H1 (cell line): ENCODE measurements at regions not wholly inside any gene's neighbourhood (a gene's known extent, or its start where the extent isn't known, plus 50 kb on each side); places are given as distances from the start of the nearest gene placed in this dataset.

Experiments
- CTCF ChIA-PET: fragments of 300-600 bp; sonication (Branson Sonifier 250); formaldehyde crosslinking; loops from one replicate; lab custom pipeline; 2021; ENCODE audit not compliant: partially characterized antibody; lab: Charles Lee
- POLR2A ChIA-PET: fragments of 300-600 bp; sonication (Branson Sonifier 250); formaldehyde crosslinking; loops from one replicate; lab custom pipeline; 2021; ENCODE audit warnings: inconsistent platforms; ENCODE audit not compliant: partially characterized antibody; lab: Charles Lee
- DNase-seq, 2 experiments: peaks; one replicate each; pipeline versions ENCODE4 v3.0.0 to v3.0.0-alpha.2; 2010 to 2022; ENCODE audit warnings: low spot score in 2 of 2, low read depth in 1 of 2, mixed read lengths in 1 of 2
- FAIRE-seq: peaks from 2 replicates; lab custom pipeline; 2011; peaks lifted over from hg19 to GRCh38; lab: Jason Lieb, UNC
- H2AFZ ChIP-seq: 2 replicates; pipeline ENCODE4 v1.8.1; 2012; ENCODE audit warnings: low read length, inconsistent platforms
- H2AK5ac ChIP-seq: 2 replicates; pipeline ENCODE4 v1.6.1; 2013; ENCODE audit warnings: low read depth, low read length
- H2BK120ac ChIP-seq: replicated peaks from 2 replicates; pipeline ENCODE3; 2013; ENCODE audit warnings: low read depth, low read length, inconsistent platforms
- H2BK12ac ChIP-seq: 2 replicates; pipeline ENCODE4 v1.6.1; 2013; ENCODE audit warnings: low read depth, low read length
- H2BK15ac ChIP-seq: 2 replicates; pipeline ENCODE4 v1.6.1; 2013; ENCODE audit warnings: low read length
- H2BK20ac ChIP-seq: 2 replicates; pipeline ENCODE4 v1.6.1; 2013; ENCODE audit warnings: low read length
- H2BK5ac ChIP-seq: 2 replicates; pipeline ENCODE4 v1.6.1; 2013; ENCODE audit warnings: low read depth, low read length
- H3K14ac ChIP-seq: 2 replicates; pipeline ENCODE4 v1.6.1; 2013; ENCODE audit warnings: inconsistent platforms; ENCODE audit not compliant: insufficient read length
- H3K18ac ChIP-seq: 2 replicates; pipeline ENCODE4 v1.6.1; 2013; ENCODE audit warnings: low read length; ENCODE audit errors: extremely low read depth
- H3K23ac ChIP-seq: 2 replicates; pipeline ENCODE4 v1.6.1; 2013; ENCODE audit warnings: inconsistent platforms; ENCODE audit not compliant: insufficient read length
- H3K23me2 ChIP-seq: 2 replicates; pipeline ENCODE4 v1.6.1; 2013; ENCODE audit warnings: low read depth, low read length
- H3K27ac ChIP-seq: 2 replicates; pipeline ENCODE4 v1.6.1; 2011; ENCODE audit warnings: low read depth, low read length, inconsistent platforms
- H3K27me3 ChIP-seq, 4 experiments: replicated peaks in 1 of 4; 1 replicate in 1 of 4; 2 replicates in 3 of 4; pipeline versions ENCODE4 v1.6.1 to v1.8.1; 2011 to 2013; ENCODE audit warnings: low read length in 3 of 4, mild to moderate bottlenecking in 3 of 4, inconsistent platforms in 2 of 4, mixed read lengths in 2 of 4, moderate library complexity in 1 of 4; ENCODE audit not compliant: control insufficient read depth in 3 of 4, insufficient read depth in 3 of 4; ENCODE audit errors: extremely low read depth in 1 of 4
- H3K36me3 ChIP-seq, 4 experiments: 2 replicates each; pipeline versions ENCODE4 v1.6.1 to v1.8.1; 2011 to 2013; ENCODE audit warnings: mild to moderate bottlenecking in 4 of 4, low read length in 3 of 4, moderate library complexity in 2 of 4, control low read depth in 1 of 4, inconsistent platforms in 1 of 4; ENCODE audit not compliant: insufficient read depth in 4 of 4, control insufficient read depth in 2 of 4
- H3K4ac ChIP-seq: replicated peaks from 2 replicates; pipeline ENCODE3; 2013; ENCODE audit warnings: low read length, low read depth, mixed read lengths, inconsistent platforms; ENCODE audit not compliant: insufficient read length
- H3K4me1 ChIP-seq, 4 experiments: replicated peaks in 1 of 4; 1 replicate in 1 of 4; 2 replicates in 3 of 4; pipeline versions ENCODE4 v1.6.1 to v1.8.1; 2011 to 2013; ENCODE audit warnings: low read length in 3 of 4, inconsistent platforms in 2 of 4, mixed read lengths in 1 of 4; ENCODE audit not compliant: insufficient read depth in 4 of 4, control insufficient read depth in 3 of 4
- H3K4me2 ChIP-seq, 2 experiments: 2 replicates each; pipeline versions ENCODE4 v1.6.1 to v1.8.1; 2011 to 2013; ENCODE audit warnings: low read depth in 2 of 2, low read length in 2 of 2, control low read depth in 1 of 2, inconsistent platforms in 1 of 2, mild to moderate bottlenecking in 1 of 2; ENCODE audit not compliant: insufficient read depth in 1 of 2
- H3K4me3 ChIP-seq, 4 experiments: fragments of 200-600, 300-600 bp in 1 of 4; sonication (generic), shearing (Covaris generic), sonication (Bioruptor Twin) in 1 of 4; 2 replicates each; pipeline versions ENCODE4 v1.5.1 to v1.8.1; 2011 to 2016; ENCODE audit warnings: low read length in 4 of 4, low read depth in 3 of 4, control low read depth in 2 of 4, inconsistent platforms in 2 of 4, mild to moderate bottlenecking in 2 of 4, mixed read lengths in 1 of 4, moderate library complexity in 1 of 4; ENCODE audit not compliant: insufficient read depth in 2 of 4; ENCODE audit errors: extremely low read depth in 1 of 4
- H3K56ac ChIP-seq: replicated peaks from 2 replicates; pipeline ENCODE3; 2013; ENCODE audit warnings: low read depth, mild to moderate bottlenecking, mixed read lengths, low read length, inconsistent platforms; ENCODE audit not compliant: insufficient read length
- H3K79me1 ChIP-seq: 2 replicates; pipeline ENCODE4 v1.6.1; 2013; ENCODE audit warnings: low read depth, low read length, control low read depth
- H3K79me2 ChIP-seq, 2 experiments: 2 replicates each; pipeline versions ENCODE4 v1.6.1 to v1.8.1; 2012 to 2013; ENCODE audit warnings: low read length in 2 of 2, mild to moderate bottlenecking in 2 of 2, inconsistent platforms in 1 of 2; ENCODE audit not compliant: insufficient read depth in 2 of 2, control insufficient read depth in 1 of 2
- H3K9ac ChIP-seq, 4 experiments: replicated peaks in 1 of 4; 1 replicate in 1 of 4; 2 replicates in 3 of 4; pipeline versions ENCODE4 v1.6.1 to v1.8.1; 2011 to 2013; ENCODE audit warnings: low read depth in 3 of 4, low read length in 3 of 4, control low read depth in 2 of 4, mild to moderate bottlenecking in 2 of 4, moderate library complexity in 2 of 4, inconsistent platforms in 1 of 4; ENCODE audit errors: extremely low read depth in 1 of 4
- H3K9me3 ChIP-seq, 2 experiments: 2 replicates each; pipeline versions ENCODE4 v1.6.1 to v1.8.1; 2012 to 2013; ENCODE audit warnings: mild to moderate bottlenecking in 2 of 2, moderate library complexity in 2 of 2, control low read depth in 1 of 2, inconsistent platforms in 1 of 2, low read depth in 1 of 2, low read length in 1 of 2, mixed read lengths in 1 of 2; ENCODE audit not compliant: insufficient read depth in 2 of 2
- H4K20me1 ChIP-seq, 2 experiments: replicated peaks in 1 of 2; 2 replicates each; pipeline versions ENCODE3 to v1.8.1; 2011 to 2013; ENCODE audit warnings: inconsistent platforms in 2 of 2, low read length in 2 of 2, mild to moderate bottlenecking in 1 of 2; ENCODE audit not compliant: insufficient read depth in 2 of 2, control insufficient read depth in 1 of 2
- H4K5ac ChIP-seq: 2 replicates; pipeline ENCODE4 v1.6.1; 2013; ENCODE audit warnings: low read length, low read depth, mixed read lengths, inconsistent platforms; ENCODE audit not compliant: insufficient read length
- H4K8ac ChIP-seq: 2 replicates; pipeline ENCODE4 v1.8.0; 2013; ENCODE audit warnings: mild to moderate bottlenecking, moderate library complexity, low read length, inconsistent platforms; ENCODE audit not compliant: insufficient read depth; ENCODE audit errors: extremely low read depth
- H4K91ac ChIP-seq: replicated peaks from 2 replicates; pipeline ENCODE3; 2013; ENCODE audit warnings: low read length, mixed read lengths, inconsistent platforms; ENCODE audit not compliant: insufficient read length
- CBX8 ChIP-seq: fragments of 300-800, 300-1000 bp; sonication (generic); IDR thresholded peaks from 2 replicates; pipeline ENCODE4 v1.7.1; 2016; ENCODE audit warnings: low read depth, low read length, borderline replicate concordance
- CREB1 ChIP-seq: IDR thresholded peaks from 2 replicates; pipeline ENCODE4 v1.6.1; 2012; ENCODE audit warnings: inconsistent platforms
- EZH2 ChIP-seq: fragments of 200-600 bp; sonication (generic); IDR thresholded peaks from 2 replicates; pipeline ENCODE4 v1.7.1; 2012; ENCODE audit warnings: low read depth, mild to moderate bottlenecking, moderate library complexity, low read length, inconsistent platforms; ENCODE audit not compliant: severe bottlenecking
- GABPA ChIP-seq: IDR thresholded peaks from 2 replicates; pipeline ENCODE4 v1.6.1; 2011; ENCODE audit warnings: mild to moderate bottlenecking, low read length, moderate library complexity, borderline replicate concordance; ENCODE audit not compliant: insufficient read depth
- HDAC6 ChIP-seq: IDR thresholded peaks from one replicate; pipeline ENCODE4 v1.7.1; 2012; ENCODE audit warnings: low read depth, mild to moderate bottlenecking, inconsistent platforms, low read length, moderate library complexity
- NANOG ChIP-seq: IDR thresholded peaks from 2 replicates; pipeline ENCODE4 v1.6.1; 2011; ENCODE audit warnings: low read length, low read depth, mild to moderate bottlenecking, inconsistent platforms; ENCODE audit not compliant: insufficient read depth, poor library complexity, severe bottlenecking
- POLR2AphosphoS5 ChIP-seq: IDR thresholded peaks from 2 replicates; pipeline ENCODE4 v1.6.1; 2011; ENCODE audit warnings: low read depth, low read length
- SAP30 ChIP-seq: fragments of 300-600 bp; sonication (generic); IDR thresholded peaks from 2 replicates; pipeline ENCODE4 v1.7.1; 2012; ENCODE audit warnings: low read length, moderate library complexity, mild to moderate bottlenecking, inconsistent platforms; ENCODE audit not compliant: insufficient read depth, insufficient replicate concordance
- SIN3A ChIP-seq, 2 experiments: IDR thresholded peaks in 1 of 2; conservative IDR thresholded peaks in 1 of 2; 2 replicates each; pipeline ENCODE4 v1.6.1; 2011 to 2012; ENCODE audit warnings: low read length in 2 of 2, improper control_type of control experiment in 1 of 2, low read depth in 1 of 2, mild to moderate bottlenecking in 1 of 2
- TAF1 ChIP-seq: IDR thresholded peaks from 2 replicates; pipeline ENCODE4 v1.6.1; 2011; ENCODE audit warnings: mild to moderate bottlenecking, low read depth, low read length
- WGBS, 2 experiments: shearing (Covaris generic) in 1 of 2; methylation state at CpG; one replicate each; pipeline versions ENCODE4 v1.1.6 to v1.1.7; 2013 to 2015; ENCODE audit warnings: low lambda C conversion rate in 2 of 2, mixed read lengths in 2 of 2, inconsistent platforms in 1 of 2, low coverage in 1 of 2, missing lambda C conversion rate in 1 of 2; ENCODE audit not compliant: insufficient replicate concordance in 2 of 2, insufficient coverage in 1 of 2, insufficient read length in 1 of 2; ENCODE audit errors: extremely low coverage in 1 of 2, missing lambda C conversion rate in 1 of 2; 5-methylcytosine and 5-hydroxymethylcytosine counted together
- TF ChIP-seq, protein P1 (sequence below): IDR thresholded peaks from 2 replicates; pipeline ENCODE4 v1.6.1; 2012; ENCODE audit warnings: inconsistent platforms
- TF ChIP-seq, protein P2 (sequence below): IDR thresholded peaks from 2 replicates; pipeline ENCODE4 v1.6.1; 2012; ENCODE audit warnings: low read length, inconsistent platforms

DNA sequence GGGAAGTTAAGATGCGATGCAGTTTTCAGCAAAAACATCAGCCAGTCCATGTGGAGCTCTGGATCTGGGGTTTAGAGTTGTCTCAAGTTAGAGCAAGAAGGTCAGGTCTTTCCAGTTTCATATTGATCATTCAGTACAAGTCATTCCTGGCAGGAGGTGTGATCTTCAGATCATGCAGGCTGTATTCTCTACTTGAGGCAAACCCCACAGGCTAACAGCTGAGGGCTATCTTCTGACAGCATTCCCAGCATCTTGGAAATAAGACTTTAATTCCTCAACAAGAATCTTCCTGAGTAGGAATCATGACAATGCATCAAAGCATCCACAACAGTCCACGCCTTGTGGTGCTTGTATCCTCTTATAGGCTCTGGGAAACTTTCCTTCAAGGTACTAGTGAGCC, 94.9 kb upstream of the ZNF438 start:
- no peak overlapping the region for H2BK20ac ChIP-seq
- CTCF ChIA-PET = no interaction called here
- H3K4me3 ChIP-seq = no peak overlapping the region

More for the DNA sequence above, 94.9 kb upstream of the ZNF438 start:
- Histone ChIP-seq H3K9me3 (no peaks in the 10 kb centered on the region), H3K4ac (no peak overlapping the region), H3K36me3 (no peaks in the 10 kb centered on the region), H3K79me1 (no peaks in the 10 kb centered on the region), H3K23me2 (no peaks in the 10 kb centered on the region), H3K4me2 (no peak overlapping the region), H3K56ac (no peak overlapping the region), H3K4me1 (no peaks in the 10 kb centered on the region), H4K8ac (no peak overlapping the region), H2BK120ac (no peak overlapping the region), H2BK5ac (no peak overlapping the region), H3K18ac (no peak overlapping the region), H2AK5ac (no peak overlapping the region), H4K5ac (no peak overlapping the region), H3K14ac (no peak overlapping the region), H4K20me1 (no peaks in the 10 kb centered on the region), H2BK12ac (no peak overlapping the region), H4K91ac (no peak overlapping the region), H3K9ac (no peak overlapping the region), H3K27ac (no peak overlapping the region), H2AFZ (no peak overlapping the region), H2BK15ac (no peak overlapping the region), H3K27me3 (peaks cover 0 to 2% (median 0%) of the 10 kb centered on the region in 4 experiments; a peak in 1 of 7 replicates), H3K79me2 (no peaks in the 10 kb centered on the region), H3K23ac (no peak overlapping the region)
- FAIRE-seq (no peak), DNase-seq (no peak)
- no peak for TF ChIP-seq POLR2AphosphoS5
- TF ChIP-seq SAP30 = no peak
- TF ChIP-seq EZH2 = no peak
- no peak for TF ChIP-seq TAF1
- TF ChIP-seq, protein P1, sequence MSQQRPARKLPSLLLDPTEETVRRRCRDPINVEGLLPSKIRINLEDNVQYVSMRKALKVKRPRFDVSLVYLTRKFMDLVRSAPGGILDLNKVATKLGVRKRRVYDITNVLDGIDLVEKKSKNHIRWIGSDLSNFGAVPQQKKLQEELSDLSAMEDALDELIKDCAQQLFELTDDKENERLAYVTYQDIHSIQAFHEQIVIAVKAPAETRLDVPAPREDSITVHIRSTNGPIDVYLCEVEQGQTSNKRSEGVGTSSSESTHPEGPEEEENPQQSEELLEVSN = no peak
- TF ChIP-seq, protein P2, sequence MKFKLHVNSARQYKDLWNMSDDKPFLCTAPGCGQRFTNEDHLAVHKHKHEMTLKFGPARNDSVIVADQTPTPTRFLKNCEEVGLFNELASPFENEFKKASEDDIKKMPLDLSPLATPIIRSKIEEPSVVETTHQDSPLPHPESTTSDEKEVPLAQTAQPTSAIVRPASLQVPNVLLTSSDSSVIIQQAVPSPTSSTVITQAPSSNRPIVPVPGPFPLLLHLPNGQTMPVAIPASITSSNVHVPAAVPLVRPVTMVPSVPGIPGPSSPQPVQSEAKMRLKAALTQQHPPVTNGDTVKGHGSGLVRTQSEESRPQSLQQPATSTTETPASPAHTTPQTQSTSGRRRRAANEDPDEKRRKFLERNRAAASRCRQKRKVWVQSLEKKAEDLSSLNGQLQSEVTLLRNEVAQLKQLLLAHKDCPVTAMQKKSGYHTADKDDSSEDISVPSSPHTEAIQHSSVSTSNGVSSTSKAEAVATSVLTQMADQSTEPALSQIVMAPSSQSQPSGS = no peak
- TF ChIP-seq NANOG = no peak
- no peak for TF ChIP-seq SIN3A (conservative IDR thresholded peaks at IDR 0.05 in 1 of 2, IDR thresholded peaks at IDR 0.05 in 1 of 2; ENCODE audit: low read depth in 1 of 2, low read length in 2 of 2)
- no peak for TF ChIP-seq HDAC6
- TF ChIP-seq CBX8 = no peak
- no peak for TF ChIP-seq GABPA
- TF ChIP-seq CREB1 = no peak
- WGBS, 2 experiments = 87% methylated on average over 2 of the region's 2 CpGs; no CpG with 5 or more reads in 1 of the 2 experiments
- POLR2A ChIA-PET = no interaction called here
